Mononuclear cell (primary cell): ENCODE measurements at regions not wholly inside any gene's neighbourhood (a gene's known extent, or its start where the extent isn't known, plus 50 kb on each side); places are given as distances from the start of the nearest gene placed in this dataset.
"Not testable (repeated sequence)": the region's sequence is repeated elsewhere in the genome, so short reads cannot be mapped to it uniquely, and the experiment has no call there.

Source experiments
- H3K27me3 ChIP-seq: 2 replicates; pipeline ENCODE4 v1.6.0; 2011; ENCODE audit warnings: low read length, control low read depth; ENCODE audit not compliant: insufficient read depth
- H3K4me1 ChIP-seq: 2 replicates; pipeline ENCODE4 v1.5.1; 2011; ENCODE audit warnings: mild to moderate bottlenecking, low read length, control low read depth; ENCODE audit not compliant: insufficient read depth
- H3K4me3 ChIP-seq: 2 replicates; pipeline ENCODE4 v1.5.1; 2011; ENCODE audit warnings: mild to moderate bottlenecking, low read length, moderate library complexity
- H3K9me3 ChIP-seq: 2 replicates; pipeline ENCODE4 v1.5.1; 2011; ENCODE audit warnings: low read depth, mild to moderate bottlenecking, control low read depth, low read length

DNA sequence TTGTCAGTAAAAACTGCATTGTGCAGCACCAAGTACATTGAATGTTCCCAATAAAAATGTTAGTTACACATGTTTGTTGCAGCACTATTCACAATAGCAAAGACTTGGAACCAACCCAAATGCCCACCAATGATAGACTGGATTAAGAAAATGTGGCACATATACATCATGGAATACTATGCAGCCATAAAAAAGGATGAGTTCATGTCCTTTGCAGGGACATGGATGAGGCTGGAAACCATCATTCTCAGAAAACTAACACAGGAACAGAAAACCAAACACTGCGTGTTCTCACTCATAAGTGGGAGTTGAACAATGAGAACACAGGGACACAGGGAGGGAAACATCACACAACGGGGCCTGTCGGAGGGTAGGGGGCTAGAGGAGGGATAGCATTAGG, 401.3 kb upstream of the NR5A2 start:
- H3K4me3 ChIP-seq, H3K27me3 ChIP-seq, H3K4me1 ChIP-seq, H3K9me3 ChIP-seq: not testable (repeated sequence)

DNA sequence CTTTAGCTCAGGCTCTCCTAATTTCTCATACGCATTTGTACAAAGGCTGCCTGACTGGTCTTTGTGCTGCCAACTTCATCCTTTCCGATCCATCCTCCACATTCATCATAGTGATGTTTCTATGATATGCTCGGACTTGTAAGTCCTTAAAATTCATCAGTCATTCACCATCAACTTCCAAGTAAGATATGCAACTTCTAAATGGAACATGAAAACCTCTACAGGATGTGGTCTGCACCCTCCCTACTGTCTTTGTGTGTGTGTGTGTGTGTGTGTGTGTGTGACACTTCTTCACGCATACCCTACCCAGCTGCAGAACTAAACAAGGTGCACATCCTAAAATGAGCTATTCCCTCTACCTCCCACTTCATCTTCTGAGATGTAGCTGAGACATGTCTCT, 397.9 kb upstream of the NR5A2 start:
- no peaks in the 10 kb centered on the region for H3K27me3 ChIP-seq
- H3K4me3 ChIP-seq: no peak overlapping the region
- H3K9me3 ChIP-seq: no peaks in the 10 kb centered on the region
- no peaks in the 10 kb centered on the region for H3K4me1 ChIP-seq

DNA sequence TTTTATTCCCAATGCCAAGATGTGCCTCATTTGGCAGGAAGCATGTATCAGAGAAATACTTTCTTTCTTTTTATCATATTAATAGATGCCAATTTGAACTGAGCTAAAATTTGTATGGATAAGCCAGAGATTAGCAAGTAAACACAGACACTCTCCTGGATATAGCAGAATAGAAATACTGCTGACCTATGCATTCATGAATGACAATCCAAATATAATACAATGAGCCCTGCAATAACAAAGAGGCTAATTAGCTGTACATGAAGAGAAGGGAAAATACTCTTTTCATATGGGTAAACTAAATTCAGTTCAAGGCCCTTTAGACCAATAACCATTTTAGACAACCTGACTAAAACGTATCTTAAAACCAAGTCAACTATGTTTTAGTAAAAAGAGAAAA, 388.1 kb upstream of the NR5A2 start:
- no peak overlapping the region for H3K4me3 ChIP-seq
- no peaks in the 10 kb centered on the region for H3K9me3 ChIP-seq
- no peaks in the 10 kb centered on the region for H3K4me1 ChIP-seq
- H3K27me3 ChIP-seq: no peaks in the 10 kb centered on the region

DNA sequence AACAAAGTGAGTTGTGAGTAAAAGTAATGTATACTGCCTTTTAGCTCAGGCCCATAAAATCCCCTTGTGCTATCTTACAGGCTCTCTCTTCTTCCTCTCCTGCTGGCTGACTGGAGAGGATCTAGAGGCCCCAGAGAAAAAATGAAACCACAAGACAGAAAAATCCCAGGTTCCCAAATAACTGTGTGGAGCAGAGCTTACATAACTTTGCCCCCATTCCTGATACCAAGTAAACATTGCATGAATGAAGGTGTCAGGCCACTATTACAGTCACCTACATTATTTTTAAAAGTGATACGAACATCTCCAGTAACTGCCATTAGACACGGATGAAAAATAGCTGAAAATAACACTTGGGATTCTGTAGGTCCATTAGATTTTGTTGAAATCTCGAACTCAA, 386.0 kb upstream of the NR5A2 start:
- Histone ChIP-seq H3K27me3 (no peaks in the 10 kb centered on the region), H3K4me3 (no peak overlapping the region), H3K9me3 (no peaks in the 10 kb centered on the region), H3K4me1 (no peaks in the 10 kb centered on the region)

DNA sequence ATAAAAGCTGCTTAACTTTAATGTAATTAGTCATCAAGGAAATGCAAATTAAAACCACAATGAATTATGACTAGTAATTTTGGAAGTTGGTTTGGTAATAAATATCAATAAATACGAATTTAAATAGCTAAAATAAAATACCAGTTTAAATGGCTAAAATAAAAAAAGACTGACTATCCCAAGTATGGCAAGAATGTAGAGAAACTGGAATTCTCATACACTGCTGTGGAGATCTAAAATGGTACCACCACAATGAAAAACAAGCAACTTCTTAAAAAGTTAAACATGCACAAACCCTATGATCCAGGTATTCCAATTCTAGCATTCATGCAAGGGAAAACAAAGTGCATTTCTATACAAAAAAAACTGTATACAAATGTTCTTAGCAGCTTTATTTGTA, 382.6 kb upstream of the NR5A2 start:
- Histone ChIP-seq H3K4me1 (no peaks in the 10 kb centered on the region), H3K4me3 (no peak overlapping the region), H3K9me3 (no peaks in the 10 kb centered on the region), H3K27me3 (no peaks in the 10 kb centered on the region)

DNA sequence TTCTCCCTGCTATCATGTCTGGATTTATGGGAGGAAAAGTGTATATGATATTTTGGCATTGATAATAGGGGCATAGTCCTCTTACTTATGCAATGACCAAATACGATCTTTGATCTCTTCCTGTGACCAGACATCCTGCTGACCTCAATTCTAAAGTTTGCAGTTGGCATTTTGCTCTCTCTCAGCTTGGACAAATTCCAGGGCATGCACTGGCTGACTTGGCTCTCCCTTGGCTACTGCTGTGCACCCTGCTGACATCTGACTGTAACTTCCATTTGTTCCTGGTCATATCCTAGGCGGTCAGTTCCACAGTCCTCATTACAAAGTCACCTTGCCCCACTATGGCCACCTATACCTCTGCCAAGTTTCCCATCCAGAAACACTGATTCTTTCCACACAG, 380.7 kb upstream of the NR5A2 start:
- Histone ChIP-seq H3K4me1 (no peaks in the 10 kb centered on the region), H3K9me3 (no peaks in the 10 kb centered on the region), H3K4me3 (no peak overlapping the region), H3K27me3 (no peaks in the 10 kb centered on the region)

DNA sequence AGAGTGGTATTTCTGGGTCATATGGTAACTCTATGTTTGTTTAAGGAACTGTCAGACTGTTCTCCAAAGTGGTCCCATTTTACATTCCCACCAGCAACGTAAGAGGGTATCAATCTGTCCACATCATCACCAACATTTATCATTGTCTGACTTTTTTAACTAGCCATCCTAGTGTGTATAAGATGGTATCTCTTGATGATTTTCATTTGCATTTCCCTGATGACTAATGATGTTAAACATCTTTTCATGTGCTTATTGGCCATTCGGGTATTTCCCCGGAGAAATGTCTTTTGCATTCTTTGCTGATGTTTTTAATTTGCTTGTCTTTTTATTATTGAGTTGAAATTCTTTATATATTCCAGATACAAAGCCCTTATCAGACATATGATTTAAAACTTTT, 370.1 kb upstream of the NR5A2 start:
- no peak overlapping the region for H3K4me3 ChIP-seq
- H3K4me1 ChIP-seq: no peaks in the 10 kb centered on the region
- no peaks in the 10 kb centered on the region for H3K9me3 ChIP-seq
- H3K27me3 ChIP-seq: no peaks in the 10 kb centered on the region

DNA sequence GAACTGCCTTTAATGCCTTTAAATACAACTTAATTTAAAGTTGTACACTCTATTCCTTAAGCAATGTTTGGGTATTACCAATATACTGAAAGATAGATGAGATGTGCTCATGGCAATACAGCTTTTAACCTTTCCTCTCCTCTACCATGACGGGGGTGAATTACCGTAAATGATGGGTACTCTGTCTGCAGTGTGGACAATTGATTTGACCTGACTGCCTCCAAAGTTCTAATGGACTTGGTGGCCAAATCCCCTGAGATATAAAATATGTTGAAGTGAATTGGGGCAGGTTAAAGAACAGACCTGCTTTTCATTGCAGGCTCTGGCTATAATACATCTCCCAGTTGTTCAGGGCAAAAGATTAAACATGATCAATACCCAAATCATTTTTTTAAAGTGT, 367.4 kb upstream of the NR5A2 start:
- Histone ChIP-seq H3K4me3 (no peak overlapping the region), H3K27me3 (no peaks in the 10 kb centered on the region), H3K4me1 (no peaks in the 10 kb centered on the region), H3K9me3 (no peaks in the 10 kb centered on the region)

DNA sequence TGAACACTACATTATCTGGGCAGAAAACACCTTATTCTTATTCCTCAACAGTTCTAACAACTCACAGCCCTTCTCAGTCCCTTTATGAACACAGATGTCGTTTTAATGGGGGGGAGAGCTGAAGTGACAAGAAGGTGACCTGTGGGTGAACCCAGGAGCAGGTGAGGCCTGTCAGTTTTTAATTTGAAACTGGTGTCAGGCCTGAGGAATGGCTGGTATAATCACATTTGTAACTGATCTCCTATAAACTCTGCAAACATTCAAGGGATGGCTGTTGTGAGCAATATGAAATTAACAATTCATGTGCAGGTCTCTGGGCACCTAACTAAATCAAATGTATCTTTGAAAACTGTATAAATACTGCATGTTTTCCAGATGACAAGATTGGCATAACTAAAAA, 362.1 kb upstream of the NR5A2 start:
- Histone ChIP-seq H3K9me3 (no peaks in the 10 kb centered on the region), H3K4me3 (no peak overlapping the region), H3K4me1 (no peaks in the 10 kb centered on the region), H3K27me3 (no peaks in the 10 kb centered on the region)

DNA sequence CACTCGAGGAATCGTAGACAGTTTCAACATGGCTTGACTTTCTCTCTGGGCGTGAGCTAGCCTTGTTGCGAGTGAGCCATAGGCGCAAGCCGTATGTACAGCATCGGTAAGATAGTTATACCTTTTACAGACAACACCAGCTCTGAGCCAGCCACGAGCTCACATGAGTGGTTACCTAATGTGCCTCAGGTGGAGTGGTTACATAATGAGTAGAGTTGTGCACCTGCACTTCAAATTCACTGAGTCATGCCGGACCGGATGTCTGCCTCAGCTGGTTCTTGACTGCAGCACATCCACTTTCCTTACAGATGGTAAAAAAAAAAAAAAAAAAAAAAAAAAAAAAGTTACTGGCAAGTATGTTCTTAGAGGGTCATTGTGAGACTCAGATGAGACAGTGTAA, 360.4 kb upstream of the NR5A2 start:
- no peak overlapping the region for H3K4me3 ChIP-seq
- no peaks in the 10 kb centered on the region for H3K9me3 ChIP-seq
- H3K4me1 ChIP-seq: no peaks in the 10 kb centered on the region
- no peaks in the 10 kb centered on the region for H3K27me3 ChIP-seq

DNA sequence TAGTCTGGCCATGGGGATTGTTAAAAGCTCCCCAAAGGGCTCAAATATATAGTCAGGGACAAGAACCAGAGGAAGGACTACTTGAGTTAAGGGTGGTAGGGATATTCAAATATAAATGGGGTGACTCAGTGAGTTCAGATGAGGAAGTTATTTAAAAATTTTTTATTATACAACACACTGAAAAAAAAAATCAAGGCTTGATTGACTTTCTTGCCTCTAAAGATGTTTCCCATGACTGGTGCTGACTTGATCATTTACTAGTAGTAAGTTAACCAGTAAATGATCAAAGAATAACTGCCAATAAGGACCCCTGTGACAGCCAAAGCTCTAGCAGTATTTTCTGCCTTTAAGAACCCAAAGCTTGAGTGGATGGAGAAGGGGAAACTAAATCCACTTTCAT, 357.6 kb upstream of the NR5A2 start:
- no peaks in the 10 kb centered on the region for H3K27me3 ChIP-seq
- no peaks in the 10 kb centered on the region for H3K9me3 ChIP-seq
- no peak overlapping the region for H3K4me3 ChIP-seq
- H3K4me1 ChIP-seq: no peaks in the 10 kb centered on the region

DNA sequence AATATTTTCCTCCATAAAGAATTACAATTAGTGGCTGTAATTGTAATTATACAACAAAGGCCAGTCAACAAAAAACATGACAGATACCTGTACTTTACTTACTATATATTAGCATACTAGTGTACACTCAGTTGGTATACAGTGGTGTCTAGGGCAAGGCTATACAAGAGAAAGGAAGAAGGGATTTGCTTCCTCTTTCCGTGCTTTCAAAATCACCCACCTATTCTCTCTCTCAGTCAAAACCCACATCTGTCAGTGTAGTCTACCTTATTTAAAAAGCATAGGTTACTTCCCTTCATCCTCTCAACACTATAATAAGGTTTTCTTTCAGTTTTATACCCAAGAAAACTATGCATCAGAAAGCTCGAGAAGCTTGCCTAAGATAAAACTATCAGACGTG, 355.8 kb upstream of the NR5A2 start:
- no peaks in the 10 kb centered on the region for H3K4me1 ChIP-seq
- H3K4me3 ChIP-seq: no peak overlapping the region
- no peaks in the 10 kb centered on the region for H3K27me3 ChIP-seq
- H3K9me3 ChIP-seq: no peaks in the 10 kb centered on the region

DNA sequence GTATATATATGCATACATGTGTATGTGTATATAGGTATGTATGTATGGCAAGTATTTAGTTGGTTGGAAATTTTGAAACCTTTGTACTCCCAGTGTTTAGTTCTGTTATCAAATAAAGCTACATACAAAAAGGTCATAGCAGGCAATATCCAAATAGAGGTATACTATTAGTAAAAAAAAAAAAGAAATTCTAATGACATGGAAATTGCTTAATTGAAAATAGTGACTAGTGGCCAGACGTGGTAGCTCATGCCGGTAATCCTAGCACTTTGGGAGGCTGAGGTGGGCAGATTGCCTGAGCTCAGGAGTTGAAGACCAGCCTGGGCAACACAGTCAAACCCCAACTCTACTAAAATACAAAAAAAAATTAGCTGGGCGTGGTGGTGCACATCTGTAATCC, 351.6 kb upstream of the NR5A2 start:
- Histone ChIP-seq H3K4me3 (no peak overlapping the region), H3K9me3 (no peaks in the 10 kb centered on the region), H3K4me1 (no peaks in the 10 kb centered on the region), H3K27me3 (no peaks in the 10 kb centered on the region)

DNA sequence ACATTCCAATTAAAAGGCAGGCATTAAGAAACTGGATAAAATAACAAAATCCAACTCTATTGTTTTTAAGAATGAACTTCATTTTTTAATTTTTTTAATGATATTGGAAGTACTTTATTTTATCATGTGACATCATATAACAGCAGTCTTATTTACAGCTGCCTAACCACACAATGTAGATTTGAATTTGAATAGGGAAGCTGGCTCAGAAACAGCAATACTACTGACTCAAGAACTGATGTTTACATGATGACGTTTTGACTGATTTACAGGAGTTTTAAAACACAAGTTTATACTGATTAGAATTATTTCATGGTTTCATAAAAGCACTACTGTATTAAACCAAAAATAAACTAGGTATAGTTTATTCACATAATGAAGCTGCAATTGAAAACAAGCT, 348.7 kb upstream of the NR5A2 start:
- Histone ChIP-seq H3K4me3 (no peak overlapping the region), H3K9me3 (no peaks in the 10 kb centered on the region), H3K27me3 (no peaks in the 10 kb centered on the region), H3K4me1 (no peaks in the 10 kb centered on the region)

DNA sequence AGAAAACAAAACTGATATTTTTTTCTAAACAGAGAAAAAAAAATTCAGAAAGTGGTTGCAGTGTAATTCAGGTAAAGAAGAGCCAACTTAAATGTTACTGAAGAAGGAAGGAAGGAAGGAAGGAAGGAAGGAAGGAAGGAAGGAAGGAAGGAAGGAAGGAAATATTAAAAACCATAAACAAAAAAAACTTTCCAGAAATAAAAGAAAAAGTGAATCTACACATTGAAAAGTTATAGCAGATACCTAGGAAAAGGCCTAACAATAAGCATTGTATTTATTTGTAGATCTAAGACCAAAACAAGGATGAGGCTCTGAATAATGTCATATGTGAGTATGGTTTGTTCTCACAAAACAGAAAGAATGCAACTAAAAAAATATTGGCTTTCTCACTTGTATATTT, 345.4 kb upstream of the NR5A2 start:
- no peaks in the 10 kb centered on the region for H3K4me1 ChIP-seq
- no peak overlapping the region for H3K4me3 ChIP-seq
- H3K9me3 ChIP-seq: no peaks in the 10 kb centered on the region
- no peaks in the 10 kb centered on the region for H3K27me3 ChIP-seq

DNA sequence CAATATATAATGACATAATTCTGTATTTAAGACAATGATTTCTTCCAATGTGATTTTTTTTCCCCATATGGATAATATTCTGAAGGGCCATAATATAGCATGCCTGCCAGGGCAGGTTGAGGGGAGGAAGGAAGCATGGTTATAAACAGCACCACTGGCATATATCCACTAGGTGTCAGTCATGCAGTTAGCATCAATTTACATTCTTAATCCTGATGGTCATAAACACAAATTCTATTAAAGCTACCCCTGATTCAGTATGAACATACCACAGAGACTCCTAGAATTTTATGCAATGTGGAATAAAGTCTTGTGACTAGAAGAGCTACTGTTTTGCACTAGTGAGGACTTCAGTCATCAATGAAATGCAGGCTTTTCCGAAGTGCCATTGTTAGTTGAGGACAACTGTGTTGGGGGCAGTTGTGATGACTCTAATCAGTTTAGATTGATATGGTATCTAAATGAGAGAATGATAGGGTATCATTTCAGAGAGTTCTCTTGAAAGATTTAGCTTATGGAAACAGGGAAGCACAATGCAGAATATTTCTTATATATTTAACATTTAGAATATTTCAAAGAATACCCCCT, 342.7 kb upstream of the NR5A2 start:
- no peaks in the 10 kb centered on the region for H3K4me1 ChIP-seq
- no peaks in the 10 kb centered on the region for H3K9me3 ChIP-seq
- no peak overlapping the region for H3K4me3 ChIP-seq
- H3K27me3 ChIP-seq: no peaks in the 10 kb centered on the region

DNA sequence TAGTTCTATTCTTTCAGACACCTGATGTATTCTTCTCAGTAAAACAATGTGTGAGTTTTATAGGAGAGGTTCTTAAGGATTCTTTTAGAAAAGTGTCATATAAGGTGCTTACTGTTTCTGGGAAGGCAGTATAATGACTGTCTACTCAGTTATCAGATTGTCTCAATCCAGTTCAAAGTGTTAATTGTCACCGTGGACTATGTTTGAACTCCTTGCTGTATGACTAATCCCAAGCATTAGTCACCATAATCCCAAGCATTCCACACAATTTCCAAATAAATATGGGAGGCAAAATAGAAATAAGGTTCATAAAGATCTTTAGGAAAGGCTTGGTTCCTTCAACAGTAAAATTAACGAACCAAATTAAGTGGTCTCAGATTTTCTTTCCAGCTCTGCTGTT, 342.1 kb upstream of the NR5A2 start:
- H3K9me3 ChIP-seq: no peaks in the 10 kb centered on the region
- H3K4me3 ChIP-seq: no peak overlapping the region
- H3K27me3 ChIP-seq: no peaks in the 10 kb centered on the region
- peaks cover 3% of the 10 kb centered on the region for H3K4me1 ChIP-seq
